ENCODE measurements at regions not wholly inside any gene's neighbourhood (a gene's known extent, or its start where the extent isn't known, plus 50 kb on each side); places are given as distances from the start of the nearest gene placed in this dataset.

GRCh38 chr4:91961504-91961903 is 342.3 kb upstream of the GRID2 start (continued):
- TF ChIP-seq KAT7 (CRISPR knock-in tag; IDR thresholded peaks at IDR 0.05; ENCODE audit: borderline replicate concordance) (no peak), ATF2 (CRISPR knock-in tag; IDR thresholded peaks at IDR 0.05; ENCODE audit: borderline replicate concordance, low read depth) (no peak), ZNF416 (CRISPR knock-in tag; IDR thresholded peaks at IDR 0.05) (no peak), E2F5 (CRISPR knock-in tag; IDR thresholded peaks at IDR 0.05) (no peak), TEAD1 (CRISPR knock-in tag; IDR thresholded peaks at IDR 0.05) (no peak), ATF1 (CRISPR knock-in tag; IDR thresholded peaks at IDR 0.05) (no peak), RELA (CRISPR knock-in tag; IDR thresholded peaks at IDR 0.05; ENCODE audit: borderline replicate concordance) (no peak), MYBL2 (CRISPR knock-in tag; IDR thresholded peaks at IDR 0.05) (no peak), PREB (CRISPR knock-in tag; IDR thresholded peaks at IDR 0.05; ENCODE audit: borderline replicate concordance) (no peak)

GRCh38 chr4:91963486-91963885 is 340.3 kb upstream of the GRID2 start:
- POLR2A ChIA-PET, result no interaction called here
- H3K27me3 Mint-ChIP-seq (ENCODE audit: low read depth), result no peaks in the 10 kb centered on the region
- ATAC-seq, result no peak
- no peak overlapping the region for H3K27ac Mint-ChIP-seq
- CTCF ChIA-PET, result no interaction called here
- H3K4me3 Mint-ChIP-seq, result no peak overlapping the region
- no peak for TF ChIP-seq ATF1 (CRISPR knock-in tag; IDR thresholded peaks at IDR 0.05)
- TF ChIP-seq JAZF1 (CRISPR knock-in tag; IDR thresholded peaks at IDR 0.05), result no peak
- no peak for TF ChIP-seq SOX15 (CRISPR knock-in tag; IDR thresholded peaks at IDR 0.05)
- no peak for TF ChIP-seq FOXJ3 (CRISPR knock-in tag; IDR thresholded peaks at IDR 0.05; ENCODE audit: borderline replicate concordance)
- TF ChIP-seq NR2C2 (CRISPR knock-in tag; IDR thresholded peaks at IDR 0.05), result no peak
- no peak for TF ChIP-seq ZNF532 (CRISPR knock-in tag; IDR thresholded peaks at IDR 0.05; ENCODE audit: borderline replicate concordance)
- no peak for TF ChIP-seq PRDM15 (CRISPR knock-in tag; IDR thresholded peaks at IDR 0.05)
- TF ChIP-seq ZNF425 (CRISPR knock-in tag; conservative IDR thresholded peaks at IDR 0.05), result no peak
- no peaks in the 10 kb centered on the region for H3K9me3 Mint-ChIP-seq
- H3K36me3 Mint-ChIP-seq, result no peaks in the 10 kb centered on the region
- no peak for DNase-seq (ENCODE audit: low spot score)
- peaks cover 5% of the 10 kb centered on the region for H3K4me1 Mint-ChIP-seq
